AG09309 (cell line): ENCODE measurements at regions not wholly inside any gene's neighbourhood (a gene's known extent, or its start where the extent isn't known, plus 50 kb on each side); places are given as distances from the start of the nearest gene placed in this dataset.

ENCODE experiments used
- DNase-seq: peaks from one replicate; pipeline ENCODE4 v3.0.0-alpha.2; 2010; ENCODE audit warnings: low read depth
- H3K4me3 ChIP-seq: 2 replicates; pipeline ENCODE4 v1.5.1; 2011; ENCODE audit warnings: mild to moderate bottlenecking, low read depth, low read length, moderate library complexity; ENCODE audit not compliant: control insufficient read depth
- CTCF ChIP-seq: IDR thresholded peaks from 2 replicates; pipeline ENCODE4 v1.5.1; 2011; ENCODE audit warnings: mild to moderate bottlenecking, low read depth, low read length, inconsistent platforms; ENCODE audit not compliant: insufficient read depth, control insufficient read depth; ENCODE audit errors: missing control alignments

GRCh38 chr3:34696831-34697230 lies 898.4 kb downstream of the PDCD6IP start:
- no peak for TF ChIP-seq CTCF
- no peak for DNase-seq
- H3K4me3 ChIP-seq: no peak overlapping the region

DNA sequence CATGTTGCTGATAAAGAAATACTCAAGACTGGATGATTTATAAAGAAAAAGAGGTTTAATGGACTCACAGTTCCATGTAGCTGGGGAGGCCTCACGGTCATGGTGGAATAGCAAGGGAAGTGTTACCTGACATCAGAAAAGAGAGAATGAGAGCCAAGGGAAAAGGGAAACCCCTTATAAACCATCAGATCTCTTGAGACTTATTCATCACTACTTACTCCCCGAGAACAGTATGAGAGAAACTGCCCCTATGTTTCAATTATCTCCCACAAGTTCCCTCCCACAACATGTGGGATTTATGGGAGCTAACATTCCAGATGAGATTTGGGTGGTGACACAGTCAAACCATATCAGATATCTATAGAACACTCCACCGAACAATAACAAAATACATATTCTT lies 904.6 kb downstream of the PDCD6IP start:
- TF ChIP-seq CTCF: no peak
- no peak overlapping the region for H3K4me3 ChIP-seq
- no peak for DNase-seq

DNA sequence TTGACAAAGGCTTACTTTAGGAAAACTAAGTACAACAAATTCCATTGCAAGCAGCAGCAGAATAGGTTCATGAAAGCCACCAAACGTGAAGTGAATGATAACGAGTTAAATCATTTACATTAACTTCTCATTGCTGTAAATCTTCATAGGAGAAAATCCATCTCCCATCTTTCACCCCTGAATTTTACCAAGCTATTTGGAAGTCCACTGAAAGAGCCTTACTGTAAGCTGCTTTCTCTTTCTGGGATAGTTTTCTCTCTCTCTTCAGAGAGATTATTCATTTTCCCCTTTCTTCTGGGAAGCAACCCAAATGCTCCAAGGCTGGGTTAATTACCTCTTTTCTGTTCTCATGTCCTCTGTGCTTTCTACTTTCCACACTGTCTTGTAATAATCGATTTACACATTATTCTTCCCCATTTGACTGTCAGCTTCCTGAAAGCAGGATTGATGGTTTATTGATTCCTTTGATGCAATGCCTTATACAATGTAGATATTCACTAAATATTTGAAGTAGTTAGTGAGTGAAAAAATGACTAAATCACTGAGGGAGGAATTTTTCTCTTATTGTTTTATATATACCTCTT lies 914.3 kb upstream of the ARPP21 start:
- TF ChIP-seq CTCF: no peak
- H3K4me3 ChIP-seq: no peak overlapping the region
- DNase-seq: no peak

- H3K4me3 ChIP-seq: no peak overlapping the region
- TF ChIP-seq CTCF: no peak
- DNase-seq: no peak
Observed at GRCh38 chr3:34725774-34726173, 913.6 kb upstream of the ARPP21 start.

DNA sequence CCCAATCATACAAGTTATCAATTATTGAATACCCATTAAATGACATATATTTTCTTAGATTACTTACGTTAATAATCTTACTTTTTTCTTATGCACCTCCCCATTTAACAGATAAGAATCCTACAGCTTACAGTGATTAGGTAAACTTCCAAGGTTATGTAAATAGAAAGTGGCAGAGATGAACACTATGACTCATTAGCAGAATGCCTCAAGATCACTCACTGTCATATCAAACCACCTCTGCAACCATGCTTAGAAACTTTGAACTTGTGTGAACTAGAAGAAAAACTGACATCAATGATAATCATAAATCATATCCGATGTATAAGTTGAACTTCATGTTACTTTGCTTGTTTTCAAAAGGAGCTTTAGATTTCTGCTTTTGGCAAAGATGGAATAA lies 911.6 kb upstream of the ARPP21 start:
- no peak for DNase-seq
- H3K4me3 ChIP-seq: no peak overlapping the region
- no peak for TF ChIP-seq CTCF

DNA sequence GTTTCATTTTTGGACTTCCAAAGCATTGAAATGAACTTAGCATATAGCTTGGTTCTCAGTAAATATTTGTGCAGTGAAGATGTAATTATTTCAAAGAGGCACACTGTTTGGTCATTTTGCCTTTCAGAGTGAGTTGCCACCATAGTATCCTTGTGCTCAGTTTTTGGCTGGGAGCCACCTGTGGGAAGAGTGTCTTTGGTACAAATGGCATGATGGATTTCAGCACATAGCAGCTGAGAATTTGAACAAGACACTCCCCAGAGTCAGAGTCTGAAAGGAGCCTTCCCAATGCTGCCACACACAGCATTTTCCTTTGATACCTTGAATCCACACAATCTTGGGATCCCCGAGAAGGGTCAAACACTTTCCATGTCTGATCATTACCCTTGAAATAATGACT lies 897.2 kb upstream of the ARPP21 start:
- no peak for TF ChIP-seq CTCF
- no peak for DNase-seq
- H3K4me3 ChIP-seq: no peak overlapping the region
